ENCODE measurements at regions not wholly inside any gene's neighbourhood (a gene's known extent, or its start where the extent isn't known, plus 50 kb on each side); places are given as distances from the start of the nearest gene placed in this dataset.

- dilution Hi-C loops (cut with MboI; ENCODE audit: extremely low pct_ligation_motif_present, low sequenced_read_pairs) (no loop called here), intact Hi-C loops (cut with micrococcal nuclease) (no loop called here)
- no peak overlapping the region for H3K4me2 ChIP-seq (ENCODE audit: insufficient read depth, low read length)
- no peak overlapping the region for H2AFZ ChIP-seq (ENCODE audit: low read depth, low read length)
- POLR2A ChIA-PET: no interaction called here
- H3K36me3 ChIP-seq (ENCODE audit: control insufficient read depth in 2 of 2, extremely low read depth in 1 of 2, insufficient read depth in 2 of 2, low read length in 2 of 2): no peaks in the 10 kb centered on the region
- no peaks in the 10 kb centered on the region for H3K9me1 ChIP-seq (replicated peaks; ENCODE audit: control insufficient read depth, extremely low read depth, insufficient read depth, low read length)
- peaks cover 4 to 11% of the 10 kb centered on the region in 2 experiments for H3K27me3 ChIP-seq (ENCODE audit: control insufficient read depth in 2 of 2, insufficient read depth in 2 of 2, low read length in 2 of 2)
- no peak for DNase-seq (ENCODE audit: low read depth, low spot score)
- CTCF ChIA-PET: no interaction called here
- BruUV-seq (replicated peaks): no TSS peak
- H3K4me1 ChIP-seq (ENCODE audit: control insufficient read depth, extremely low read depth, insufficient read depth, low read length): no peaks in the 10 kb centered on the region
- H3K4me3 ChIP-seq (replicated peaks in 1 of 3; ENCODE audit: insufficient read depth in 1 of 3, low read depth in 1 of 3, low read length in 3 of 3): no peak overlapping the region
- H3K27ac ChIP-seq (ENCODE audit: insufficient read depth, low read depth, low read length): no peak overlapping the region
- FAIRE-seq: no peak
- no peaks in the 10 kb centered on the region for H4K20me1 ChIP-seq (replicated peaks; ENCODE audit: control insufficient read depth, extremely low read depth, insufficient read depth, low read length)
- TF ChIP-seq FOS (IDR thresholded peaks at IDR 0.05; ENCODE audit: borderline replicate concordance, insufficient read depth, low read length): no peak
- no peak for TF ChIP-seq MAX (IDR thresholded peaks at IDR 0.05; ENCODE audit: insufficient read depth, insufficient read length)
- no peak for TF ChIP-seq POLR2AphosphoS5 (IDR thresholded peaks at IDR 0.05; ENCODE audit: insufficient read depth, low read depth, low read length)
- TF ChIP-seq CTCF (IDR thresholded peaks at IDR 0.05; ENCODE audit: extremely low read depth in 1 of 2, insufficient read depth in 1 of 2, low read depth in 1 of 2, low read length in 2 of 2): no peak
- no peak for TF ChIP-seq GATA2 (IDR thresholded peaks at IDR 0.05; ENCODE audit: insufficient read depth, insufficient read length, low read depth, low read length)
- TF ChIP-seq JUN (IDR thresholded peaks at IDR 0.05; ENCODE audit: borderline replicate concordance, insufficient read depth, insufficient read length, low read depth): no peak
- no peak for TF ChIP-seq POLR2A (IDR thresholded peaks at IDR 0.05; ENCODE audit: low read depth, low read length)
- TF ChIP-seq MYC (IDR thresholded peaks at IDR 0.05; ENCODE audit: low read depth, low read length): no peak
- no peak for TF ChIP-seq EZH2 (IDR thresholded peaks at IDR 0.05; ENCODE audit: borderline replicate concordance, low read depth, low read length, severe bottlenecking)
- H3K9ac ChIP-seq (replicated peaks; ENCODE audit: extremely low read depth, insufficient read depth, low read length): no peak overlapping the region
- H3K79me2 ChIP-seq (ENCODE audit: control insufficient read depth, insufficient read depth, low read length): no peaks in the 10 kb centered on the region
- H3K9me3 ChIP-seq (replicated peaks; ENCODE audit: control insufficient read depth, insufficient read depth, low read length): no peaks in the 10 kb centered on the region
Observed at GRCh38 chr6:6751619-6752023, 163.1 kb downstream of the LY86 start.
